MG63 (cell line): ENCODE measurements at regions not wholly inside any gene's neighbourhood (a gene's known extent, or its start where the extent isn't known, plus 50 kb on each side); places are given as distances from the start of the nearest gene placed in this dataset.

Experiments
- DNase-seq: peaks from one replicate; pipeline ENCODE4 v3.0.0-alpha.2; 2020
- H3K27me3 ChIP-seq: fragments of 250-450 bp; sonication (Bioruptor Pico); 2 replicates; pipeline ENCODE4 v1.5.1; 2020; ENCODE audit warnings: mild to moderate bottlenecking, moderate library complexity
- H3K36me3 ChIP-seq: fragments of 250-450 bp; sonication (Bioruptor Pico); 2 replicates; pipeline ENCODE4 v1.5.1; 2020; ENCODE audit warnings: mild to moderate bottlenecking, moderate library complexity
- H3K4me3 ChIP-seq: fragments of 250-450 bp; sonication (Bioruptor Pico); 2 replicates; pipeline ENCODE4 v1.5.1; 2020; ENCODE audit warnings: mild to moderate bottlenecking, moderate library complexity
- H3K9me3 ChIP-seq: fragments of 250-450 bp; sonication (Bioruptor Pico); 2 replicates; pipeline ENCODE4 v1.5.1; 2020; ENCODE audit warnings: mild to moderate bottlenecking, moderate library complexity

DNA sequence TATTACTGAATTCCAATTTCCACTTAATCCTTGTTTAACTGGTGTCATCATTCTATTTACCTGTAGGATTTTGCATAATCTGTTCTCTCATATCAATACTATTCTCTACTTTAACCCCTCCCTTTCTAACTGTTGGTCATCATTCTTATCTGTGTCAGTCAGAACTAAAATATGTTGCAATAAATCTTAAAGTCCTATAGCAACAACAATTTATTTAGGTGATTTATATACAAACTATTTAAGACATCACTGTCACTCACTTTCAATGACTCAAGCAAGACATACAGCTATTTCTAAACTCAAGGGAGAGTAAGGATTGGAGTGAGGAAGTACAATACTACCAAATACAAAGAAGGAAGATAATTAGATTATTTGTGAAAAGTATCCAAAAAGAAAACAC is 740.4 kb downstream of the DSC3 start:
- Histone ChIP-seq H3K4me3 (no peak overlapping the region), H3K36me3 (no peaks in the 10 kb centered on the region), H3K27me3 (no peaks in the 10 kb centered on the region), H3K9me3 (no peaks in the 10 kb centered on the region)
- DNase-seq: no peak

DNA sequence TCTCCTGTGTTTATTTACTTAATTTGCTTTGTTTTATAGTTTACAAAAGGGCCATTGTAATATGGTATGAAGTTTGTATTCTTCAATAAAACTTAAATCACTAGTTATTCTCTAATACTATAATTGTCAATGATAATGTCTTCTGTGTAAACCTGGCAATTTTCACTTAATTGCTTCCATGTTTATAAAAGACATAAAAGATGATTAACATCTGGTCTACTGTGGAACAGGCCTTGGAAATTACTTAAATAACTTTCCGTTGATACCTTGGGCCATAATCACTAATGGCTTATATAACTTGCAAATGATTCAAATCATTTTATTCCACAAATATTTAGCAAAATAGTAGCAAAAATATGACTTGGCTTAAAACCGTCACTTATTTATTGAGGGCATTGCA is 743.8 kb downstream of the DSC3 start:
- H3K9me3 ChIP-seq: no peaks in the 10 kb centered on the region
- DNase-seq: no peak
- no peak overlapping the region for H3K4me3 ChIP-seq
- H3K36me3 ChIP-seq: no peaks in the 10 kb centered on the region
- H3K27me3 ChIP-seq: no peaks in the 10 kb centered on the region

DNA sequence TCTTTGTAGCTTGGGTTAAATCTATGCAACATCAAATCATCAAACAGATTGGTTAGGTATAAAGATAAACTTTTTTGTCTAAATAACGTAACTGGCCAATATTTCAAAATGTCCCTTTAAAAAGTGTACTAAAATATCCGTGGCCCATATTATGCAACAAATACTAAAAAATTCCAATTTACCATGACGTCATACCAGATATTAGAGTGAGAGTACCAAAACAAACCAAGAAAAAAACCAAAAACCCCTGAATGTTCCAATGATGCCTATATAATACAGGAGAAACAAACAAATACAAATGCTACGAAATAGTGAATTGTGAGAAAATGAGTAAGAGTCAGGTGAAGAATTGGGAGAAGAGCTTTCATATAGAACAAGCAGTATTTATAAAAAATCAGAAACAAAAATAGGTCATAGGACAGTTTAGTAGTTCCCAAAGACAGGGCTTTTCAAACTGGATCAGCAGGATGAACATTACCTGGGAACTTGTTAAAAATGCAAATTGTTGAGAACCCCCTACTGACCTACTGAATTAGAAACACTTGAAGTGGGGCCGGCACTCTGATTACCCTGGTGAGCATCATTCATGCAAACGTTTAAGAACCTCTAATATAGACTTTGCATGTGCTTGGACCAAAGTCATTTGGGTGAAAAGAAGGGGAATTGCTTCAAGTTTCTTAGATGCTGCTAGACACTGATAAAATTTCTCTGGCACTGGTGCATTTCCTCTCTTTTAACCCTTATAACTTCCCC is 753.7 kb downstream of the DSC3 start:
- no peaks in the 10 kb centered on the region for H3K36me3 ChIP-seq
- DNase-seq: no peak
- H3K4me3 ChIP-seq: no peak overlapping the region

DNA sequence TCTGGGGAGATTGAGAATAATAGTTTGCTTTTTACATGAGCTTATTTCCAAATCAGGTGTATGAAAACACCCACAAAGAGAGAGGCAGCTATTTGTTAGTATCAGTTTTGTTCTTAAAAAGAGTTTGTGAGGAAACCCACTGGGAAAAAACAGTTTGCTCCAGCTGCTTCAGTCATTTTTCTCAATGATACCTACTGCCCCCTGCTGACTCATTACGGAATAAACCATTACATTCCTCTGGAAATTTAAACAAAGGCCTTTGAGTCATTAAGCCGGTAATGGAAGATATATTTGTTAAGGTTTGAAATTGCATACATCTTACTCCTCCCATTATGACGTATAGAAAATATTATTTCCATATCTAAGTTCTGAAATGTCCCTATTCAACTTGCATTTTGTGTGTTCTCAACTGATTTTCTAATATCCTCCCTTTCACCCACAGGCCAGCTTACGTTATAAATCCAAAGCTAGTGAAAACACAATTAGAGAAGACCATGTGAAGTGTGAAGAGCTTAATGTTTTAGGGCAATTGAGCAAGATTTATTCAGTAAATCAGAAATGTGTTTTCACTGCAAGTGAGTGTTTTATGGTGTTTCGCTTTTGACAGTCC is 761.6 kb downstream of the DSC3 start:
- no peaks in the 10 kb centered on the region for H3K27me3 ChIP-seq
- H3K9me3 ChIP-seq: no peaks in the 10 kb centered on the region
- DNase-seq: no peak
- H3K36me3 ChIP-seq: no peaks in the 10 kb centered on the region
- H3K4me3 ChIP-seq: no peak overlapping the region

More for the DNA sequence above, 753.7 kb downstream of the DSC3 start:
- no peaks in the 10 kb centered on the region for H3K9me3 ChIP-seq
- no peaks in the 10 kb centered on the region for H3K27me3 ChIP-seq

DNA sequence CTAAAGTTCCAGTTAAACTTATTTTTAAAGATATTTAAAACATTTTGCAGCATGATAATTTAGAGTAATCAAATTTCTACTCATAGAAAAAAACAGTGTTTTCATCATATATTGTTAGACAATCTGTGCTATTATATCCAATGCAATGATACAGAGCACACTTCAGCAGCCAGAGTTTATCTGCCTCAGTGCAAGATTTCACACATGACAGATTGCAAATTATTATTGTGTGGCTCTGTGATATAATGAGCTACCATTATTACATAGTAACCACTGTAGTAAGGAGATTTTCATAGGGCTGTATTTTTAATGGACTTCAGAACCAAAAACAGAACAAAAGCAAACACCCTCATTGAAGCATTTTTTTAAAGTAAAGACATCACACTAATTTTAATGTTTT is 762.4 kb downstream of the DSC3 start:
- H3K36me3 ChIP-seq: no peaks in the 10 kb centered on the region
- no peak for DNase-seq
- H3K9me3 ChIP-seq: no peaks in the 10 kb centered on the region
- no peaks in the 10 kb centered on the region for H3K27me3 ChIP-seq
- no peak overlapping the region for H3K4me3 ChIP-seq

DNA sequence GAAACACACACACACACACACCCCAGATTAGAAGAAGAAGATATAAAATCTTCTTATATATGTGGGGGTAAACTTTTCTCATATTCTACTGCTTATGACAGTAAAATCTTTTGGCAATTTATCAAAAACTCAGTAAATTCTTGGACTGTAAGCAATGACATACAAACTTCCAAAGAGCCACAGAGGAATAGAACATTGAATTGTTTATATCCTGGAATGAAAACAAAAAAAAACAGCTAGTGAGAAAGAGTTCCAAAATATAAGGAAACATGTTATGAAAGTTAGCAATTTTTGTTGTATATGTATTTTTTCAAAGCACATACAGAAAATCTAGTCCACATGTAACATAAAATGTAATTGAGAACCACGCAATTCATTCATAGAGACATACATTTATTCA is 764.9 kb downstream of the DSC3 start:
- Histone ChIP-seq H3K9me3 (no peaks in the 10 kb centered on the region), H3K36me3 (no peaks in the 10 kb centered on the region), H3K4me3 (no peak overlapping the region), H3K27me3 (no peaks in the 10 kb centered on the region)
- DNase-seq: no peak

DNA sequence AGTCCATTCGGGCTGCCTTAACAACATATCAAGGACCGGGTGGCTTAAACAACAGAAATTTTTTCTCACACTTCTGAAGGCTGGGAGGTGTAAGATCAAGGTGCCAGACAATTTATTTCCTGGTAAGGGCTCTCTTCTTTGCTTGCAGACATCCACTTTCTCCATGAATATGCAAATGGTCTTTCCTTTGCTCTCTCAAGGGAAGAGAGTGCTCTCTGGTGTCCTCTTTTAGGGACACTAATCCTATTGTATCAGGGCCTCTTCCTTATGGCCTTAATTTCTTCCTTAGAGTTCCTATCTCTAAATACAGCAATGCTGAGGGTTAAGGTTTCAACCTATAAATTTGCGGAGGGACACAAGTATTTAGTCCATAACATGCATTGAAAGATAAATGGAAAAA is 770.8 kb downstream of the DSC3 start:
- H3K27me3 ChIP-seq: no peaks in the 10 kb centered on the region
- H3K4me3 ChIP-seq: no peak overlapping the region
- H3K9me3 ChIP-seq: no peaks in the 10 kb centered on the region
- H3K36me3 ChIP-seq: no peaks in the 10 kb centered on the region
- no peak for DNase-seq

DNA sequence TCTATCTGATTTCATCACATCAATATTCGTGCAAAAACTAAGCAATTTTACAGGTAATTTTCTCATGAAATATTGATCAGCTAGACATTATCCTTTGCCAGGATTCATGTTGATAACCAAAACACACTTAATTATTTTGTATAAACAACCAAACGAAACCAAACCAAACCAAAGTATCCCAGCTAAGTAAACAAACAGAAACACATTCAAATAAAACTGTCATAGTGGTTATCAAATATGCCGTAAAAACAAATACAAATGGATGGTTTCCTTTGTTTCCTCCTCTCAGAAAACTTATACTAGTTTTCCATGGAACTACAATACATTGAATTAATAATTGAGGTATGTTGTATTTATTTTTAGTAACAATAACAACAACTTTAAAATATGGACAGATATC is 777.4 kb downstream of the DSC3 start:
- Histone ChIP-seq H3K9me3 (no peaks in the 10 kb centered on the region), H3K36me3 (no peaks in the 10 kb centered on the region), H3K27me3 (no peaks in the 10 kb centered on the region), H3K4me3 (no peak overlapping the region)
- DNase-seq: no peak

DNA sequence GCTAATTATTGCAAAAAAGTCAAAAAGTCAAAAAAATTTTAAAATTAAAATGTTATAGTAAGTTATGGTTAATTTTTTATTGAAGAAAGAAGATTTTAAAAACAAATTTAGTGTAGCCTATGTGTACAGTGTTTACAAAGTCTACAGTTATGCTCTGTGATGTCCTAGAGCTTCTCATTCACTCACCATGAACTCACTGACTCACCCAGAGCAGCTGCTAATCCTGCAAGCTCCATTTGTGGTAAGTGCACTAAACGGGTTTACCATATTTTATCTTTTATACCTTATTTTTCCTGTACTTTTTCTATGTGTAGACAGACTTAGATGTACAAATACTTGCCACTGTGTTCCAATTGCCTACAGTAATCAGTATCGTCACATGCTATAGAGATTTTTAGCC is 788.2 kb downstream of the DSC3 start:
- DNase-seq: no peak
- Histone ChIP-seq H3K4me3 (no peak overlapping the region), H3K9me3 (no peaks in the 10 kb centered on the region), H3K36me3 (no peaks in the 10 kb centered on the region), H3K27me3 (no peaks in the 10 kb centered on the region)

DNA sequence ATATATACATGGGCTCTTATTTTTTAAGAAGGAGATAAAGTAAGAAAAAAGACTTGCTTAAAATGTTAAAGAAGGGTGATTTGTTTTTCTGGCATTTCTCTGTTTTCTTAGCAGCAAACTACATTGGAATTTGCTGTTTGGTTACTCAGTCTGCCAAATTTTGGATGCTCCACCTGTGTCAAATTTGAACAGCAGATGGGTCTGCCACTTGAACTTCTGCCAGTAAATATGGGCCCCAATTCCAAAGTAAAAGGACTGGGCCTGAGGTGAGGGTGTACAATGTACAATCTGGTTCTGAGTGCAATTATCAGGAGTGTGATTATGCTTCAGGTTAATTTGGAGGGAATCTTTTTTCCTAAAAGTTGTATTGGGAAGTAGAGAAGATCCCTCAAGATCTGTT is 794.5 kb downstream of the DSC3 start:
- no peak for DNase-seq
- Histone ChIP-seq H3K36me3 (no peaks in the 10 kb centered on the region), H3K4me3 (no peak overlapping the region), H3K9me3 (no peaks in the 10 kb centered on the region), H3K27me3 (no peaks in the 10 kb centered on the region)

DNA sequence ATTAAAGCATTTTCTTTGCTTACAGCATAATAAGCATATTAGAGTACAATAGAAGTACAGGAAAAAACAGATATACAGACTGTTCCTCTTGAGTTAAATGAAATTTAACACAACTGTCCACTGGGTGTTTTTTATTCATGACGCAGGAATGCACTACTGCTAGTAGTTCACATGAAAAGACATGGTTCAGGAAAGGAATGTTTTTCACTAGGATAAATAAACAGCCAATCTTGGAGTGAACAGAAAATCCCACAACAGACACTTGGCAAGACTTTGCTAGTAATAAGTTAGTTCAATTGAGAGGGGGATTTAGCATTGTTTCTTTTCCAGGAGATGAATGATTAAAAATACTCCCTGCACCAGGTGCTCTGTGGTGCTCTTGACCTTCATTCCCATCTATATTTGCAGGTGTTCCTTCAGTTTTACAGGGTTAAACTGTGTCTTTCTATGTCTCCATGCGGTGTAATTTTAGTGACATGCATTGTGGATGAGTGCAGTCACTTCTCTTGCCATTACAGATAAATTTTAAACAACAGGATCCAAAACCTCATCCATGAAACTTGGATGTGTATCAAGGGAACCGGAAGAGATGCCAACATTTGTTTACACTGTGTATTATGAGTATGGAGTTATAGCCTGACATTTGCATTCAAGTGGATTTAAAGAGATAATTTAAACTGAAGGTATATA is 796.6 kb downstream of the DSC3 start:
- DNase-seq: no peak
- Histone ChIP-seq H3K9me3 (no peaks in the 10 kb centered on the region), H3K36me3 (no peaks in the 10 kb centered on the region), H3K4me3 (no peak overlapping the region), H3K27me3 (no peaks in the 10 kb centered on the region)

DNA sequence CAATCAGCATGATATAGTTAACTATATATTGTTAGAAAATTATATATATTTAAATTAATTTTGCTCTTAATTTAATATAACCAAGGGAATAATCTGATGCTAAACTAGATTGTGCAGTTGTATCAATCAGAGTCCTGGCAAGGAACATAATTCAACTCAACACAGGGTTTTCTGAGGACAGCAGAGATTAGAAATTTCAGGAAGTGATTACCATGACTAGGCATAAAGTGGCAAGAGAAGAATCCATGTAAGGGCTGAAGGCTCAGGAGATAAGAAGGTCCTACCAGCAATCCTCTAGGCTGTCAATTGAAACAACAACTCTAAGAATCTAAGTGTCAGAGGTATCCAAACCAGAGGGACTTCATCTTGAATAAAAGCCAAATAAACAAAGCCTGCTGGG is 807.8 kb downstream of the DSC3 start:
- DNase-seq: no peak
- Histone ChIP-seq H3K27me3 (no peaks in the 10 kb centered on the region), H3K9me3 (no peaks in the 10 kb centered on the region), H3K36me3 (no peaks in the 10 kb centered on the region), H3K4me3 (no peak overlapping the region)

DNA sequence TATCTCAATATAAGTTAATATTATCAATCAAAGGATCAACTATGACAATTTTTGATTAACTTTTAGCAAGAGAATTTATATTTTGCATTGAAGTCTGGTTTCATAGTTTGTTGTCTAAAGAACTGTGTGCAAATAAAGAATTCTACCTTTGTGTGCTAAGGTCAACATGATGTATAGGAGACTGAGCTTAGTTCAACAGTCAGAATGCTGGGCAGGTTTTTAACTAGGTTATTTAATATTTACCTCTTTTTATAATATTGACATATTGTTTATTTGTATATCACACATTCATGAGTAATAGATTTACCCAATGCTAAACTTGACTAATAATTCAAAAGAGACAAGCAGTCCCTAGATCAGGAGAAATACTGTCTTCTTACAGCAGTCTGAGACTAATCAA is 831.4 kb downstream of the DSC3 start:
- DNase-seq: no peak
- H3K27me3 ChIP-seq: no peaks in the 10 kb centered on the region
- H3K9me3 ChIP-seq: no peaks in the 10 kb centered on the region
- H3K4me3 ChIP-seq: no peak overlapping the region
- H3K36me3 ChIP-seq: no peaks in the 10 kb centered on the region

DNA sequence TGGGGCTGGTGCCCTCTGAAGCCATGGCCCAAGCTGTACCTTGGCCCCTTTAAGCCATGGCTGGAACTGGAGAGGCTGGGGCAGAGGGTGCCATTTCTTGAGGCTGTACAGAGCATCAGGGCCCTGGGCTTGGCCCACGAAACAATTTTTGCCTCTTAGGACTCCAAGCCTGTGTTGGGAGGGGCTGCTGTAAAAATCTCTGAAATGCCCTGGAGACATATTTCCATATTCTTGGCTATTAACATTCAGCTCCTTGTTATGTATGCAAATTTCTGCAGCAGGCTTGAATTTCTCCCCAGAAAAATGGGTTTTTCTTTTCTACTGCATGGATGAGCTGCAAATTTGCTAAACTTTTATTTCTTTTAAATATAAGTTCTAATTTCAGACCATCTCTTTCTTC is 834.0 kb downstream of the DSC3 start:
- no peak for DNase-seq
- no peak overlapping the region for H3K4me3 ChIP-seq
- no peaks in the 10 kb centered on the region for H3K9me3 ChIP-seq
- no peaks in the 10 kb centered on the region for H3K36me3 ChIP-seq
- no peaks in the 10 kb centered on the region for H3K27me3 ChIP-seq

DNA sequence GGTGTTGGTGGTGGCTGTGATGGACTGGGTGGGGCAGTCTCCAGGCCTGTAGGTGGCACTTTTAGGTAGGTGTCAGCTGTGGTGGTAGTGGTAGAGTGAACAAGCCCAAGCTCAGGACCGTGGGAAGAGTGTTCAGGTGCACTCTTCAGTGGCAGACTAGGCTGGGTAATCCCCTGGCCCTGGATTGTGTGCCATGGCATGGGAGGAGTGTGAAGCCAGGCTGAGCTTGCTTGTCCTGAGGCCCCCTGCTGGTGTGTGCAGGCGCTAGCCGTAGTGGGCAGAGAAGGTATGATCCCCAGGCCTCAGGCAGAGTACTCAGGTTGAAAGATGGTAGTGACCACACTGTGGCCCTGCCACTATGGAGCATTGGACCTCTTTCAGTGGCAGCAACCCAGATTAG is 850.3 kb downstream of the DSC3 start:
- H3K4me3 ChIP-seq: no peak overlapping the region
- H3K27me3 ChIP-seq: no peaks in the 10 kb centered on the region
- H3K9me3 ChIP-seq: 0 out of 2 replicates have a peak, but pooled peaks cover 3% of the 10 kb centered on the region
- no peaks in the 10 kb centered on the region for H3K36me3 ChIP-seq
- no peak for DNase-seq

DNA sequence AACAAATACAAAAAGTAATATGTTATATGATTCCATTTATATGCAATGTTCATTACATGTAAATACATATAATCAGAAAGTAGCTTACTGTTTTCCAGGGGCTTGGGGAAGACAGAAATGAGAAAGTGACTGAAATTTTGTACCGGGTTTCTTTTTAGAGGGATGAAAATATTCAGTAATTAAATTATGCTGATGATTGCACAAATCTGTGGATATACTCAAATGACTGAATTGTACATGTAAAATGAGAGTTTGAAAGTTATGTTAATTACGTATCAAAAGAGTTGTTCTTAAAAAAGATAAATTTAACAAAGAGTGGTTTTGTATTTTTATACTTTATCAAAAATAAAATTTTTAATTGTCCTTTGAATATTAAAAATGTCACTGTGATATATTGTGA is 856.3 kb downstream of the DSC3 start:
- DNase-seq: no peak
- no peaks in the 10 kb centered on the region for H3K27me3 ChIP-seq
- no peaks in the 10 kb centered on the region for H3K36me3 ChIP-seq
- 0 out of 2 replicates have a peak, but pooled peaks cover 3% of the 10 kb centered on the region for H3K9me3 ChIP-seq
- H3K4me3 ChIP-seq: no peak overlapping the region

DNA sequence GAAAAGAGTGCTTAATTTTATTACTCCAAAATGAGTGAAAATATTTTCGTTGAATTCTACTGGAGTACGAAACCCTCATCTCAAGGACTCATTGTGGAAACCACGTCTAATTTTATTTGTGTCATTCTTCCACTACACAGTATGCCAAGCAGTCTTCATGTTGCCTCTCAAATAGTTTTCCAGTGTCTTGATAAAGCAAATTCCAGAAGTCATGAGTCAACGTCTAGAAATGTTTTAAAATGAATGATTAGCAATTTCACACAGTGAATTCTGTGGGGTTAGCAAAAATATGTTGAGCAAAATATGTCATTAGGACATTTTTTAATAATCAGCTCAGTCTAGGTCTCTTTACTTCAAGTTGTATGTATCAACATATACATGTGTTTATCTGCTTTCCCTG is 865.5 kb downstream of the DSC3 start:
- DNase-seq: no peak
- H3K27me3 ChIP-seq: no peaks in the 10 kb centered on the region
- H3K36me3 ChIP-seq: no peaks in the 10 kb centered on the region
- no peak overlapping the region for H3K4me3 ChIP-seq
- no peaks in the 10 kb centered on the region for H3K9me3 ChIP-seq
